ENCODE measurements at regions not wholly inside any gene's neighbourhood (a gene's known extent, or its start where the extent isn't known, plus 50 kb on each side); places are given as distances from the start of the nearest gene placed in this dataset.

- 82 to 89% methylated on average over 6 of the region's 6 CpGs for WGBS, 2 donors
- peaks cover 0 to 29% (median 0%) of the 10 kb centered on the region in 3 donors for H3K4me1 ChIP-seq
- TF ChIP-seq CTCF (IDR thresholded peaks at IDR 0.05) (no peak), POLR2A (IDR thresholded peaks at IDR 0.05) (no peak)
- no peak overlapping the region for H3K27ac ChIP-seq
- no peak for DNase-seq
- intact Hi-C loops (cut with DNase I): no loop called here
- H3K36me3 ChIP-seq: no peaks in the 10 kb centered on the region
- no peak overlapping the region for H3K4me3 ChIP-seq
- no peaks in the 10 kb centered on the region for H3K9me3 ChIP-seq
- H3K27me3 ChIP-seq: no peaks in the 10 kb centered on the region
These were observed 111.0 kb downstream of the SP3 start for GRCh38 chr2:173854141-173854540.

GRCh38 chr2:173854840-173855239 is 110.3 kb downstream of the SP3 start:
- TF ChIP-seq CTCF (IDR thresholded peaks at IDR 0.05) (no peak), POLR2A (IDR thresholded peaks at IDR 0.05) (no peak)
- Histone ChIP-seq H3K4me1 (peaks cover 0 to 29% (median 0%) of the 10 kb centered on the region in 3 donors), H3K9me3 (no peaks in the 10 kb centered on the region), H3K36me3 (no peaks in the 10 kb centered on the region), H3K27ac (no peak overlapping the region), H3K27me3 (no peaks in the 10 kb centered on the region), H3K4me3 (no peak overlapping the region)
- DNase-seq: no peak
- intact Hi-C loops (cut with DNase I): no loop called here
- WGBS, 2 donors: 58 to 70% methylated on average over 5 of the region's 5 CpGs

- 45 to 52% methylated on average over 2 of the region's 2 CpGs for WGBS, 2 donors
These were observed 109.5 kb downstream of the SP3 start for GRCh38 chr2:173855661-173856060.

More at GRCh38 chr2:173855661-173856060, 109.5 kb downstream of the SP3 start:
- intact Hi-C loops (cut with DNase I): no loop called here
- Histone ChIP-seq H3K36me3 (no peaks in the 10 kb centered on the region), H3K9me3 (no peaks in the 10 kb centered on the region), H3K27me3 (no peaks in the 10 kb centered on the region), H3K4me3 (no peak overlapping the region), H3K27ac (no peak overlapping the region), H3K4me1 (peaks cover 0 to 36% (median 0%) of the 10 kb centered on the region in 3 donors)
- TF ChIP-seq POLR2A (IDR thresholded peaks at IDR 0.05) (no peak), CTCF (IDR thresholded peaks at IDR 0.05) (no peak)
- no peak for DNase-seq

Small RNA genes lying in the stretch of these regions (small RNA-seq; reads per million reads assigned to genes)
- gene AC013410.2: 0 reads per million in 4 donors
